ENCODE measurements at regions not wholly inside any gene's neighbourhood (a gene's known extent, or its start where the extent isn't known, plus 50 kb on each side); places are given as distances from the start of the nearest gene placed in this dataset.

DNA sequence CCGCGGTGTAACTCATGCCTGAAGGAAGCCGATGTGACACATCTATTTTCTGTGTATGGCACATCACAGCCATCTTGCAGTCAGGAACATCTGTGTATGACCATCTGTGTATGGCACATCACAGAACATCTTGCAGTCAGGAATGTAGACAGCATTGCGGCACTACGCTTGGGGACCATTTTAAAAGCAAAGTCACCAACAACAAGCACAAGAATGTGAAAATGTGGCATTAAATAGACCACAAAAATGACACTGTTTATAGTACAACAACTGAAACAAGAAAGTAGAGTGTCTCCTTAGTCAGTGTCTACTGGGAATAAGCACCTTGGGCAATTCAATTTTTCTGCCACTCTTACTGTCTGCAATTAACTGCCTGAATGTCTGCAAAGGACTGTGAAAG, 124.4 kb downstream of the HGF start:
- TF ChIP-seq, protein P1, sequence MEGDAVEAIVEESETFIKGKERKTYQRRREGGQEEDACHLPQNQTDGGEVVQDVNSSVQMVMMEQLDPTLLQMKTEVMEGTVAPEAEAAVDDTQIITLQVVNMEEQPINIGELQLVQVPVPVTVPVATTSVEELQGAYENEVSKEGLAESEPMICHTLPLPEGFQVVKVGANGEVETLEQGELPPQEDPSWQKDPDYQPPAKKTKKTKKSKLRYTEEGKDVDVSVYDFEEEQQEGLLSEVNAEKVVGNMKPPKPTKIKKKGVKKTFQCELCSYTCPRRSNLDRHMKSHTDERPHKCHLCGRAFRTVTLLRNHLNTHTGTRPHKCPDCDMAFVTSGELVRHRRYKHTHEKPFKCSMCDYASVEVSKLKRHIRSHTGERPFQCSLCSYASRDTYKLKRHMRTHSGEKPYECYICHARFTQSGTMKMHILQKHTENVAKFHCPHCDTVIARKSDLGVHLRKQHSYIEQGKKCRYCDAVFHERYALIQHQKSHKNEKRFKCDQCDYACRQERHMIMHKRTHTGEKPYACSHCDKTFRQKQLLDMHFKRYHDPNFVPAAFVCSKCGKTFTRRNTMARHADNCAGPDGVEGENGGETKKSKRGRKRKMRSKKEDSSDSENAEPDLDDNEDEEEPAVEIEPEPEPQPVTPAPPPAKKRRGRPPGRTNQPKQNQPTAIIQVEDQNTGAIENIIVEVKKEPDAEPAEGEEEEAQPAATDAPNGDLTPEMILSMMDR (IDR thresholded peaks at IDR 0.05) = no peak
- TF ChIP-seq POLR2AphosphoS5 (IDR thresholded peaks at IDR 0.05; ENCODE audit: insufficient read depth in 1 of 2, low read depth in 1 of 2) (no peak), POLR2A (IDR thresholded peaks at IDR 0.05) (no peak)
